Brain microvascular endothelial cell (primary cell): ENCODE measurements at regions not wholly inside any gene's neighbourhood (a gene's known extent, or its start where the extent isn't known, plus 50 kb on each side); places are given as distances from the start of the nearest gene placed in this dataset.

Experiments
- DNase-seq: peaks from one replicate; pipeline ENCODE4 v3.0.0-alpha.2; 2020
- H3K27ac ChIP-seq: fragments of 250-450 bp; sonication (Bioruptor Pico); 2 replicates; pipeline ENCODE4 v1.5.1; 2020; ENCODE audit warnings: mild to moderate bottlenecking, moderate library complexity
- H3K27me3 ChIP-seq: fragments of 250-450 bp; sonication (Bioruptor Pico); replicated peaks from 2 replicates; pipeline ENCODE4 v1.5.1; 2020; ENCODE audit warnings: mild to moderate bottlenecking
- H3K36me3 ChIP-seq: fragments of 250-450 bp; sonication (Bioruptor Pico); replicated peaks from 2 replicates; pipeline ENCODE4 v1.5.1; 2020; ENCODE audit warnings: mild to moderate bottlenecking
- H3K4me3 ChIP-seq: 2 replicates; pipeline ENCODE4 v1.5.1; 2011; ENCODE audit warnings: low read depth, mild to moderate bottlenecking, control low read depth, low read length, moderate library complexity
- CTCF ChIP-seq: IDR thresholded peaks from 2 replicates; pipeline ENCODE4 v1.5.1; 2011; ENCODE audit warnings: low read depth, mild to moderate bottlenecking, moderate library complexity, low read length, control low read depth, inconsistent platforms; ENCODE audit errors: missing control alignments
- in situ Hi-C: cut with HindIII; loops from 2 replicates; pipeline ENCODE4 v1.10.0; 2017; ENCODE audit warnings: low sequenced_read_pairs, low pct_ligation_motif_present

GRCh38 chr20:4459081-4459480 is 210.0 kb upstream of the ADRA1D start:
- Histone ChIP-seq H3K4me3 (no peak overlapping the region), H3K27me3 (no peaks in the 10 kb centered on the region), H3K36me3 (no peaks in the 10 kb centered on the region), H3K27ac (no peak overlapping the region)
- TF ChIP-seq CTCF: no peak
- no peak for DNase-seq
- in situ Hi-C loops: no loop called here

DNA sequence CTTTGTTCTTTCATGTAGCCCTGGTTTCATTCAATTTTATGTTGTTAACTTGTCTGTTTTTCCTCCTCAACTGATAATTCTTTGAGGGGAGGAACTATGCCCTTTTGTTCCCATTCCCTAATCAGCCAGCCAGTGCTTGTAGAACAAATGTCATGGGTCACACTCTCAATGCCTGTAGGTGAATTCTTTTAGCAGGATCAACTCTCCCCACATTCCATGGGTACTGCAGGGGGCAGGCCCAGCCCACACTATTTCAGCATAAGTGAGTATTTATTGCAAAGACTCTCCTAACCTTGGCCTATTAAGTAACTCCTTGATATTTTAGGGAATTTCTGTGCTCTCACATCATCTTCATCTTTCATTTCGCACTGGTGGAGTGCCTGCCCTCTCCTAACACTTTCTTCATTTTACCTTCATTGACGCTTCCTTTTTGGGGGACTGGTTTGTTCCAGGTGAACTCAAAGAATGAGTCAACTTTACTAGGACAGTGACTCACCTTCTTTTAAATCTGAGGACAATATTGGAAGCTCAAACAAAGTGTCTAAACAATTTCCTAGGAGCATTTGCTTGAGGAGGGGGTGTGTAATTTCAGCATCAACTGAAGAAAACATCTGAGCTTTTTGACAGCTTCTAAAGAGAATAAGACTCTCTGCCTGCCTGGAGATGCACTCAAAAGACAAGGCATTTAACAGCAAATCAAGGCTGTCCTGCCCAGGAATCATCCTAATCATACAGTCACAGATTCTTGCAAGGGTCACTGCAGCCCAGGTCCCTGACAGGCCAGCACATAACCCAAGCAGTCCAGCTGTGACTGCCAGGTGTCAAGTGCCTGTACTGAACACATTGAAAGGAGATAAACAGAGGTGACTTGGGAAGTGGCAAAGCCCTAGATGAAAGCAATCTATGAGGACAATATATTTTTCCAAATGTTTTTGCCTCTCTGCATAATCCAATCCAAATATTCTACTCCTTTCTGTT is 208.8 kb upstream of the ADRA1D start:
- DNase-seq: no peak
- no peak for TF ChIP-seq CTCF
- H3K27ac ChIP-seq: no peak overlapping the region
- H3K36me3 ChIP-seq: no peaks in the 10 kb centered on the region
- in situ Hi-C loops: no loop called here
- H3K4me3 ChIP-seq: no peak overlapping the region
- no peaks in the 10 kb centered on the region for H3K27me3 ChIP-seq

DNA sequence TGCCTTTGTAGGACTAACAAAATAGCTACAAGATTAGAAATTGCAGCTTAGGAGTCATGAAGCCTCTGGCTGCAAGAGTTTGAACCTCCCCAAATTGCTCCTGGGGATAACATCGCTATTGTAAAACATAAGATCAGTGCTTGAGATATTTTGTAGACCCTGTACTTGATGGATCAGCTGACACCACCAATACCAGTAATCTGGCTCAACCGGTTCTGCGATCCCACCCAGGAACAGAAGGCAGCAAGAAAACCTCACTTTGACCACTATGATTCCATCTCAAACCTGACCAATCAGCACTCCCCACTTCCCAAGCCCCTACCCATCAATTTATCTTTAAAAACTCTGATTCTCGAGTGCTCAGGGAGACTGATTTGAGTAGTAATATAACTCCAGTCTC is 206.9 kb upstream of the ADRA1D start:
- Histone ChIP-seq H3K27me3 (no peaks in the 10 kb centered on the region), H3K27ac (no peak overlapping the region), H3K4me3 (no peak overlapping the region), H3K36me3 (no peaks in the 10 kb centered on the region)
- no peak for DNase-seq
- in situ Hi-C loops: no loop called here
- TF ChIP-seq CTCF: no peak

- TF ChIP-seq CTCF: no peak
- Histone ChIP-seq H3K27me3 (no peaks in the 10 kb centered on the region), H3K4me3 (no peak overlapping the region), H3K27ac (no peak overlapping the region), H3K36me3 (no peaks in the 10 kb centered on the region)
- no peak for DNase-seq
- in situ Hi-C loops: no loop called here
Measured at GRCh38 chr20:4455301-4455701, 206.2 kb upstream of the ADRA1D start.

- no peak for TF ChIP-seq CTCF
- Histone ChIP-seq H3K27ac (no peak overlapping the region), H3K27me3 (no peaks in the 10 kb centered on the region), H3K4me3 (no peak overlapping the region), H3K36me3 (no peaks in the 10 kb centered on the region)
- no peak for DNase-seq
- in situ Hi-C loops: no loop called here
Measured at GRCh38 chr20:4454111-4454510, 205.0 kb upstream of the ADRA1D start.
